Upper lobe of left lung (tissue), 6 donors: ENCODE measurements at regions not wholly inside any gene's neighbourhood (a gene's known extent, or its start where the extent isn't known, plus 50 kb on each side); places are given as distances from the start of the nearest gene placed in this dataset.

Experiments used
- ATAC-seq, 2 donors: fragments of 200-7000 bp; cut with Tn5 transposase; one replicate each; pipeline ENCODE4 v1.9.1; 2022; ENCODE audit warnings: mild to moderate bottlenecking in 2 of 2, moderate library complexity in 2 of 2; ENCODE audit not compliant: low FRiP score in 2 of 2
- DNase-seq, 2 donors: peaks; one replicate each; pipeline ENCODE4 v3.0.0-alpha.2; 2019 to 2020
- H3K27ac ChIP-seq, 4 donors: fragments of 200-600 bp; sonication (generic); one replicate each; pipeline ENCODE4 v1.5.1; 2016 to 2019
- H3K27me3 ChIP-seq, 4 donors: fragments of 200-600 bp; sonication (generic); one replicate each; pipeline ENCODE4 v1.5.1; 2017 to 2019
- H3K36me3 ChIP-seq, 4 donors: fragments of 200-600 bp; sonication (generic); one replicate each; pipeline ENCODE4 v1.5.1; 2016 to 2019
- H3K4me1 ChIP-seq, 4 donors: fragments of 200-600 bp; sonication (generic); one replicate each; pipeline ENCODE4 v1.5.1; 2018 to 2019
- H3K4me3 ChIP-seq, 4 donors: fragments of 200-600 bp; sonication (generic); one replicate each; pipeline ENCODE4 v1.5.1; 2017 to 2019; ENCODE audit warnings: mild to moderate bottlenecking in 2 of 4, moderate library complexity in 1 of 4
- H3K9me3 ChIP-seq, 4 donors: fragments of 200-600 bp; sonication (generic); one replicate each; pipeline ENCODE4 v1.5.1; 2018 to 2019
- EP300 ChIP-seq, 4 donors: sonication (generic); formaldehyde crosslinking; IDR thresholded peaks; one replicate each; pipeline ENCODE4 v1.5.1; 2017; ENCODE audit warnings: antibody characterized with exemption in 4 of 4, control low read depth in 2 of 4
- POLR2A ChIP-seq, 4 donors: fragments of 450-650 bp; IDR thresholded peaks; one replicate each; pipeline ENCODE4 v1.5.1; 2016 to 2017; ENCODE audit warnings: antibody characterized with exemption in 4 of 4, mild to moderate bottlenecking in 2 of 4
- POLR2AphosphoS5 ChIP-seq, 2 donors: sonication (generic); formaldehyde crosslinking; IDR thresholded peaks; one replicate each; pipeline ENCODE4 v1.5.1; 2017; ENCODE audit warnings: antibody characterized with exemption in 2 of 2
- WGBS, 2 donors: methylation state at CpG; one replicate each; pipeline ENCODE4 v1.1.5; 2017 to 2018; 5-methylcytosine and 5-hydroxymethylcytosine counted together
- TF ChIP-seq, protein P1 (sequence below), 6 experiments: fragments of 450-650 bp in 4 of 6; fragments of 200-600 bp in 2 of 6; sonication (generic) in 2 of 6; IDR thresholded peaks; one replicate each; pipeline ENCODE4 v1.5.1; 2016 to 2019; ENCODE audit warnings: antibody characterized with exemption in 6 of 6
- donor health status: DM: no; HTN: no; CAD: no; lungs with moderate emphysema.
- donor health status: DM: no; HTN: yes; CAD: no; lungs with severe emphysema.

DNA sequence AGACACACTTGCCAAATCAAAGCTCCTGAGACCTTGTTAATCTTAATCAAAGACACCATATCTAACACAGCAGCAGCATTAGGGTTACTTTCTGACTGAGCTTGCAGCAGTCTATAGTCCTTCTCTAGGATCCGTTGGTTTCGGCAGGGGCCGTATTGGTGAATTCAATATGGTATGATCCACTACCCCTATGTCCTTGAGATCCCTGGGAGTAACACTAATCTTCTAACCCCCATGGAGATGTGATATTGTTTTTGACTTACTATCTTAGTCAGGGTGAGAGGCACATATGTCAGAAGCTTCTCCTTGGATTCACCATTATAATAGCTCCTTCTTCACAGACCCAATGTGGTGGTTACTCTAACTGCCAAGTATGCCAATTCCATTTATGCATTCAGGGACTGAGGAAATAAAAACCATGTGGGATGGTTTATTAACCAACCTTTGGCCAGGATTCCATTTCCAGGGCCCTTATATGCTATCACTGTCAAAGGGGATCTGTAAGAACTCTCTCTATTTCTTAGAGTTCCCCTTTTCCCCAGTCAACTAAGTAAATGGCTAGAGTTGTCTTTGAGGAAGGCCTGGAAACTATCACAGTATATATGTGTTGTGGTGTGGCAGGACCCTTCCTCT, 673.6 kb upstream of the USP24 start:
- ATAC-seq (no peak), DNase-seq (no peak)
- Histone ChIP-seq H3K9me3 (peaks cover 0 to 6% (median 2%) of the 10 kb centered on the region in 4 donors), H3K27me3 (no peaks in the 10 kb centered on the region), H3K27ac (no peak overlapping the region), H3K4me1 (no peaks in the 10 kb centered on the region), H3K36me3 (no peaks in the 10 kb centered on the region), H3K4me3 (no peak overlapping the region)
- WGBS, 2 donors, result 98% methylated on average over 3 of the region's 3 CpGs
- TF ChIP-seq POLR2A (IDR thresholded peaks at IDR 0.05) (no peak), EP300 (IDR thresholded peaks at IDR 0.05) (no peak), POLR2AphosphoS5 (IDR thresholded peaks at IDR 0.05) (no peak)
- TF ChIP-seq, protein P1, sequence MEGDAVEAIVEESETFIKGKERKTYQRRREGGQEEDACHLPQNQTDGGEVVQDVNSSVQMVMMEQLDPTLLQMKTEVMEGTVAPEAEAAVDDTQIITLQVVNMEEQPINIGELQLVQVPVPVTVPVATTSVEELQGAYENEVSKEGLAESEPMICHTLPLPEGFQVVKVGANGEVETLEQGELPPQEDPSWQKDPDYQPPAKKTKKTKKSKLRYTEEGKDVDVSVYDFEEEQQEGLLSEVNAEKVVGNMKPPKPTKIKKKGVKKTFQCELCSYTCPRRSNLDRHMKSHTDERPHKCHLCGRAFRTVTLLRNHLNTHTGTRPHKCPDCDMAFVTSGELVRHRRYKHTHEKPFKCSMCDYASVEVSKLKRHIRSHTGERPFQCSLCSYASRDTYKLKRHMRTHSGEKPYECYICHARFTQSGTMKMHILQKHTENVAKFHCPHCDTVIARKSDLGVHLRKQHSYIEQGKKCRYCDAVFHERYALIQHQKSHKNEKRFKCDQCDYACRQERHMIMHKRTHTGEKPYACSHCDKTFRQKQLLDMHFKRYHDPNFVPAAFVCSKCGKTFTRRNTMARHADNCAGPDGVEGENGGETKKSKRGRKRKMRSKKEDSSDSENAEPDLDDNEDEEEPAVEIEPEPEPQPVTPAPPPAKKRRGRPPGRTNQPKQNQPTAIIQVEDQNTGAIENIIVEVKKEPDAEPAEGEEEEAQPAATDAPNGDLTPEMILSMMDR (IDR thresholded peaks at IDR 0.05), result no peak

DNA sequence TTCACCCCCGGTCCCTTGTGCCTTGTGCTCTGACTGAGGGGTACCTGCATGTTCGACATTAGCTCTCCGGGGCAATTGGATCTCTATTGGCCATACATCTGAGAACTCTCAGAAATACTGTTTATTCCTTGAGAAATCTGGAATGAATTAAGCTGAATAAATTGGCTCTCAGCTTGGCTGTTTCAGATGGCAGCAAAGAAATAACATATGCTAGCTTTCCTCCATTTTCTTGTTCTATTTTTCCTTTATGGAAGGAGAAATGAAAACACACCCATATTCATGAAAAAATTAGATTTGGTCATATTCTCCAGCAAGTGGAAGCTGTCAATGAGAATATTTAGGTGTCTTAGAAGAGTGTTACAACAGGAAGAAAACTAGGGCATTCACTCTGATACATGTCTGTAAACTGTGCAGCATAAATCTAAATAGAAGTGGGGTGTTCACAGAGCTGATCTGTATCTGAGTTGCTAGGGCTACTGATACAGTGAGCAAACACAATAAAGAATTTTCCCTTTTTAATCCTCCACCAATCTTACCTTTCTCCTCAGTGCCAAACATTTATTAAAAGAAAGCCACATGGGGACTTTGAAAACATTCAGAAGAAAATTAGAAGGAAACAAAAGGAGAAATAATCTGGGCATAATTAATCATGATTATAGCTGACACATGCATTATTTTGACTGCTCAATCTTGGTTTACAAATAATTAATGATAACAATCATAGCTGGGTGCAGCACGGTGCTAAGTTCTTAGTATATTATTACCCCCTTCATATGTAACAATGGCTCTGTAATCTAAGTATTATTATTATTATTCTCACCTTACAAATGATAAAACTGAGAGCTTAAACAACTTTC, 671.9 kb upstream of the USP24 start:
- Histone ChIP-seq H3K27ac (no peak overlapping the region), H3K27me3 (no peaks in the 10 kb centered on the region), H3K9me3 (no peaks in the 10 kb centered on the region), H3K4me3 (no peak overlapping the region), H3K4me1 (no peaks in the 10 kb centered on the region), H3K36me3 (no peaks in the 10 kb centered on the region)
- 77 to 88% methylated on average over 4 of the region's 4 CpGs for WGBS, 2 donors
- ATAC-seq, result no peak
- no peak for DNase-seq
- TF ChIP-seq EP300 (IDR thresholded peaks at IDR 0.05) (no peak), POLR2AphosphoS5 (IDR thresholded peaks at IDR 0.05) (no peak), POLR2A (IDR thresholded peaks at IDR 0.05) (no peak)
- TF ChIP-seq, protein P1 (IDR thresholded peaks at IDR 0.05), result no peak

DNA sequence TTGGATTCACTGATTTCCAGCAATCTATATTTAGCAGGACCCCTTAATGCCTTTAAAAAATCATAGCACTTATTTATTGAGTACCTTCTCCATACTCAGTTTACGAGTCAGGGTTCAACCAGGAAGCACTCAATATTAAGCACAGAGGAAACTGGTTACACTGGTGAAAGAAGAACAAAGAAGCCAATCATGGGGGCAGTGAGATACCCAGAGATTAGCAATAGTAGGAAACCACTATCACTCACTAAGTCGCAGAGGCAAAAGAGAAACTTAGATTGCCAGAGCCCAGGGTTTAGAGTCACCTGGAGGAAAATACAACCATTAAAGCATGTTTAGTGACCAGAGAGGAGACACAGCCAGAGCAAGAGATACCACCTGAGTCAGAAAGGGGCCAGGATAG, 670.5 kb upstream of the USP24 start:
- TF ChIP-seq, protein P1 (IDR thresholded peaks at IDR 0.05), result no peak
- no peak for TF ChIP-seq EP300 (IDR thresholded peaks at IDR 0.05)
- TF ChIP-seq POLR2AphosphoS5 (IDR thresholded peaks at IDR 0.05), result no peak
- TF ChIP-seq POLR2A (IDR thresholded peaks at IDR 0.05), result no peak

DNA sequence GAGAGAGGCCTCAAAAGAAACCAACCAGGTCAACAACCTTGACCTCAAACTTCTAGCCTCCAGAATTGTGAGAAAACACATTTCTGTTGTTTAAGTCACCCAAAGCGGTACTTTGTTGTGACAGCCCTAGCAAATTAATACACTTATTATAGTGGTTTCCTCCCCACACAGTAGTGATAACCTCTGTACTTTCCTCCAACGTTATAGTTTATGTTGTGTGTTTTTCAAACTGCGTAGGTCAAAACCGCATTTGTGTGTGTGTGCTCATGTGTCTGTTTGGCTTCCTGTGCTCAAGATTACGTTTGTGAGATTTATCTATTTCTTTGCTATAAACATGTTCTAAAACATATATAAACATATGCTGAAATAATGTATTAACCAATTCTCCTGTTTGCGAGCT, 667.8 kb upstream of the USP24 start:
- WGBS, 2 donors, result 81 to 86% methylated on average over 6 of the region's 6 CpGs
- no peaks in the 10 kb centered on the region for H3K9me3 ChIP-seq
- no peak for ATAC-seq
- no peaks in the 10 kb centered on the region for H3K27me3 ChIP-seq
- DNase-seq, result no peak
- TF ChIP-seq, protein P1 (IDR thresholded peaks at IDR 0.05), result no peak
- TF ChIP-seq EP300 (IDR thresholded peaks at IDR 0.05) (no peak), POLR2AphosphoS5 (IDR thresholded peaks at IDR 0.05) (no peak), POLR2A (IDR thresholded peaks at IDR 0.05) (no peak)
- no peak overlapping the region for H3K4me3 ChIP-seq
- no peaks in the 10 kb centered on the region for H3K36me3 ChIP-seq
- no peak overlapping the region for H3K27ac ChIP-seq
- H3K4me1 ChIP-seq, result no peaks in the 10 kb centered on the region

More for the DNA sequence above, 670.5 kb upstream of the USP24 start:
- no peak overlapping the region for H3K4me3 ChIP-seq
- H3K27me3 ChIP-seq, result no peaks in the 10 kb centered on the region
- H3K9me3 ChIP-seq, result no peaks in the 10 kb centered on the region
- WGBS, 2 donors, result 73 to 80% methylated on average over 2 of the region's 2 CpGs
- H3K36me3 ChIP-seq, result no peaks in the 10 kb centered on the region
- no peak overlapping the region for H3K27ac ChIP-seq
- no peak for ATAC-seq
- no peaks in the 10 kb centered on the region for H3K4me1 ChIP-seq
- DNase-seq, result no peak
